GM21619 (cell line): ENCODE measurements at regions not wholly inside any gene's neighbourhood (a gene's known extent, or its start where the extent isn't known, plus 50 kb on each side); places are given as distances from the start of the nearest gene placed in this dataset.
"Not testable (repeated sequence)": the region's sequence is repeated elsewhere in the genome, so short reads cannot be mapped to it uniquely, and the experiment has no call there.

ENCODE experiments used
- ATAC-seq: cut with Tn5 transposase; IDR thresholded peaks from one replicate; pipeline ENCODE4 v1.9.1; 2021; ENCODE audit not compliant: unreplicated experiment

GRCh38 chr16:31718998-31719397 is 154.6 kb upstream of the ZNF267 start:
- ATAC-seq: no peak

GRCh38 chr16:31727553-31727952 is 146.1 kb upstream of the ZNF267 start:
- ATAC-seq: no peak

- ATAC-seq: no peak
Observed at GRCh38 chr16:31734265-31734664, 139.3 kb upstream of the ZNF267 start.

DNA sequence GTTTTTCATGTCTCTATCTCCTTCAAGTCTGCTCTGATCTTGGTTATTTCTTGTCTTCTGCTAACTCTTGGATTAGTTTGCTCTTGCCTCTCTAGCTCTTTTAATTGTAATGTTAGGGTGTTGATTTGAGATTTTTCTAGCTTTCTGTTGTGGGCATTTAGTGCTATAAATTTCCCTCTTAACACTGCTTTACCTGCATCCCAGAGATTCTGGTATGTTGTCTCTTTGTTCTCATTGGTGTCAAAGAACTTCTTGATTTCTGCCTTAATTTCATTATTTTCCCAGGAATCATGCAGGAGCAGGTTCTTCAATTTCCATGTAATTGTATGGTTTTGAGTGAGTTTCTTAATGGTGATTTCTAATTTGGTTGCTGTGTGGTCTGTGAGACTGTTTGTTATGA is 128.5 kb upstream of the ZNF267 start:
- not testable (repeated sequence) for ATAC-seq

- ATAC-seq: no peak
Observed at GRCh38 chr16:31745900-31746299, 127.7 kb upstream of the ZNF267 start.

DNA sequence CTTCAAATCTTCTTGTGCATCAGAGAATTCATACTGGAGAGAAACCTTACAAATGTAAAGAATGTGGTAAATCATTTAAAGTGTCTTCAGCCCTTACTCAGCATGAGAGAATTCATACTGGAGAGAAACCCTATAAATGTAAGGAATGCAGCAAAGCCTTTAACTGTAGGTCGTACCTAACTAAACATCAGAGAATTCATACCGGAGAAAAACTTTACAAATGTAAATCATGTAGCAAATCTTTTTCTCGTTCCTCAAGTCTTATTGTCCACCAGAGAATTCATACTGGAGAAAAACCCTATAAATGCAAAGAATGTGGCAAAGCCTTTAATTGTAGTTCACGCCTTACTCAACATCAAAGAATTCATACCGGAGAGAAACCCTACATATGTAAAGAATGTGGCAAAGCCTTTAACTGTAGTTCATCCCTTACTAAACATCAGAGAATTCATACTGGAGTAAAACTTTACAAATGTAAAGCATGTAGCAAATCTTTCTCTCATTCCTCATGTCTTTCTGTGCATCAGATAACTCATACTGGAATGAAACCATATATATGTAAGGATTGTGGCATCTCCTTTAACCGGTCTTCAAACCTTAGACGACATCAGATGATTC is 118.5 kb upstream of the ZNF267 start:
- no peak for ATAC-seq

GRCh38 chr16:31764103-31764502 is 109.5 kb upstream of the ZNF267 start:
- no peak for ATAC-seq

- no peak for ATAC-seq
Observed at GRCh38 chr16:31767267-31767666, 106.3 kb upstream of the ZNF267 start.

DNA sequence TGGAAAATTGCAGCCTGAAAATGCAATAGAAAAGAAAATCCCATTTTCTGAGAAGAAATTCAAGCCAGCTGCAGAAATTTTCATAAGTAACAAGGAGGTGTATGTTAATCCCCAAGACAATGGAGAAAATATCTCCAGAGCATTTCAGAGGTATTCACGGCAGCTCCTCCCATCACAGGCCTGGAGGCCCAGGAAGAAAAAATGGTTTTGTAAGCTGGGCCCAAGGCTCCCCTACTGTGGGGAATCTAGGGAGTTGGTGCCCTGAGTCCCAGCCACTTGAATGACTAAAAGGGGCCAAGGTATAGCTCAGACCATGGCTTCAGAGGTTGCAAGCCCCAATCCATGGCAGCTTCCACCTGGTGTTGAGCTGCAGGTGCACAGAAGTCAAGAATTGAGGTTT is 93.3 kb upstream of the ZNF267 start:
- ATAC-seq: no peak

DNA sequence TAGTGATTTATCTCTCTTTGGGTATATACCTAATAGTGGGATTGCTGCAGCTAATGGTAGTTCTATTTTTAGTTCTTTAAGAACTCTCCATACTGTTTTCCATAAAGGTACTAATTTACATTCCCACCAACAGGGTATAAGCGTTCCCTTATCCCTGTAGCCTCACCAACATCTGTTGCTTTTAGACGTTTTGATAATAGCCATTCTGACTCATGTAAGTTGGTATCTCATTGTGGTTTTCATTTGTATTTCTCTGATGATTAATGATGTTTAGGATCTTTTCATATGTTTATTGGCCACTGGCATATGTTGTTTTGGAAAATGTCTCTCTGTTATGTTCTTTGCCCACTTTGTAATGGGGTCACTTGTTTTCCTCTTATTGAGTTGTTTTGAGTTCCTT is 88.5 kb upstream of the ZNF267 start:
- no peak for ATAC-seq

GRCh38 chr16:31807086-31807485 is 66.5 kb upstream of the ZNF267 start:
- no peak for ATAC-seq

DNA sequence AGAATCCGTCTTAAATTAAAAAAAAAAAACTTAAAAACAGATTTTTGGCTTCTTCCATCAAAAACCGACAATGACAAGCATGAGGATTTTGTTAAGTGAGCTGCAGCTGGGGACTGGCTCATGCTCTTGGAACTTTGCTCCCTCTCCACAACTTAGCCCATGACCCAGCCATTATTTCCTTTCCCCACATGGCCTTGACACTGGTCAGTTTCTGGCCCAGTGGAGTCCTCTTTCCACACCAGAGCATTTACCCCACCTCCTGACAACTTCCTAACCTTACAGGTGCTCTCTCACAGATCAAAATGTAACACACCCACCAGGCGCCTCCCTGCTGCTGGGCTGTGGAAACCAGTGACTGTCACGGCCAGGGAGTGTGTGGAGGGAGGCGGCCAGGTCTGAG is 62.7 kb upstream of the ZNF267 start:
- ATAC-seq: no peak

GRCh38 chr16:31816141-31816540 is 57.5 kb upstream of the ZNF267 start:
- not testable (repeated sequence) for ATAC-seq

DNA sequence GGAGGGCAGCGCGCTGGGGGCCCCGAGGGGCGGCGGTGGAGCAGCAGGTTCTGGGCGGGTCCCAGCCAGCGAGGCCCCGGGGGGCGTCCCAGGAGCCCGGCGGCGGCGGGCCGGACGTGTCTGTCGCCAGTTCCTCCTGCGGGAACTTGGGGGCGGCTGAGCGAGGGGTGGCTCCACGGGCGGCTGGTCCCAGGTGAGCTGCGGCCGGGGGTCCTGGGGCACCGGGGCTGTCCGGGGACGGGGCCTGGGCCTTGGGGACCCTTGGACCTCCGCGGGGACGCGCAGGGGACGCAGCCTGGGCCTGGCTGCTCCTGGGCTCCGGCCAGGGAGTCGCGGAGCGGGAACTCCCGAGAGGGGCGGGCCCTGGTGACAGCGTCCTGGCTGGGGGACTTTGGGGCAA is 54.2 kb upstream of the ZNF267 start:
- ATAC-seq: no peak

GRCh38 chr16:31819948-31820347 is 53.7 kb upstream of the ZNF267 start:
- ATAC-seq: no peak
